ENCODE measurements at regions not wholly inside any gene's neighbourhood (a gene's known extent, or its start where the extent isn't known, plus 50 kb on each side); places are given as distances from the start of the nearest gene placed in this dataset.

- WGBS, 2 donors: 80 to 96% methylated on average over 4 of the region's 4 CpGs
- Histone ChIP-seq H3K36me3 (no peaks in the 10 kb centered on the region), H3K27ac (no peak overlapping the region), H3K9me3 (peaks cover 0 to 12% (median 0%) of the 10 kb centered on the region in 4 donors), H3K27me3 (no peaks in the 10 kb centered on the region), H3K4me1 (peaks cover 0 to 17% (median 0%) of the 10 kb centered on the region in 4 donors), H3K4me3 (no peak overlapping the region)
- no peak for DNase-seq (ENCODE audit: low spot score in 2 of 2)
- no peak for TF ChIP-seq EP300 (IDR thresholded peaks at IDR 0.05)
- TF ChIP-seq, protein P1, sequence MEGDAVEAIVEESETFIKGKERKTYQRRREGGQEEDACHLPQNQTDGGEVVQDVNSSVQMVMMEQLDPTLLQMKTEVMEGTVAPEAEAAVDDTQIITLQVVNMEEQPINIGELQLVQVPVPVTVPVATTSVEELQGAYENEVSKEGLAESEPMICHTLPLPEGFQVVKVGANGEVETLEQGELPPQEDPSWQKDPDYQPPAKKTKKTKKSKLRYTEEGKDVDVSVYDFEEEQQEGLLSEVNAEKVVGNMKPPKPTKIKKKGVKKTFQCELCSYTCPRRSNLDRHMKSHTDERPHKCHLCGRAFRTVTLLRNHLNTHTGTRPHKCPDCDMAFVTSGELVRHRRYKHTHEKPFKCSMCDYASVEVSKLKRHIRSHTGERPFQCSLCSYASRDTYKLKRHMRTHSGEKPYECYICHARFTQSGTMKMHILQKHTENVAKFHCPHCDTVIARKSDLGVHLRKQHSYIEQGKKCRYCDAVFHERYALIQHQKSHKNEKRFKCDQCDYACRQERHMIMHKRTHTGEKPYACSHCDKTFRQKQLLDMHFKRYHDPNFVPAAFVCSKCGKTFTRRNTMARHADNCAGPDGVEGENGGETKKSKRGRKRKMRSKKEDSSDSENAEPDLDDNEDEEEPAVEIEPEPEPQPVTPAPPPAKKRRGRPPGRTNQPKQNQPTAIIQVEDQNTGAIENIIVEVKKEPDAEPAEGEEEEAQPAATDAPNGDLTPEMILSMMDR (IDR thresholded peaks at IDR 0.05): no peak
- TF ChIP-seq POLR2A (IDR thresholded peaks at IDR 0.05): no peak
Observed at GRCh38 chr2:71887196-71887595, 260.5 kb downstream of the CYP26B1 start.

DNA sequence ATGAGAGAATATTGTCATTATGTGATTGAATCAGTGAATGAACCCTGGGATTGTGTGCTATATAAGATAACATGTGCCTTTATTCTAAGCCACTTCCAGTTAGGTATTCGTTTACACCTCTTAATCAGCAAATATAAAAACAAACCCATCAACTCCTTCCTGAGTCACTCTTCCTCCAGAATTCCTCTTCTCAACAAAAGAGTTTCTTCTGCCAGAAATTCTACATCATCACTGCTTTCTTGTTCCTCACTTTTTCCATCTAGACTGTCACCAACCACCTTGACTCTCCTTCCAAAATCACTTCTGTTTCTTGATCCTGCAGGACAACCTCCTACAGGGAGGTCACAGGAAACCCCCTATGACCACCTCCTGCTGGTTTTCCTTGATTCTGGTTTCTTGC lies 261.4 kb downstream of the CYP26B1 start:
- TF ChIP-seq, protein P1 (IDR thresholded peaks at IDR 0.05): no peak
- TF ChIP-seq EP300 (IDR thresholded peaks at IDR 0.05) (no peak), POLR2A (IDR thresholded peaks at IDR 0.05) (no peak)
- H3K9me3 ChIP-seq: peaks cover 0 to 12% (median 0%) of the 10 kb centered on the region in 4 donors
- DNase-seq (ENCODE audit: low spot score in 2 of 2): no peak
- H3K36me3 ChIP-seq: no peaks in the 10 kb centered on the region
- no peaks in the 10 kb centered on the region for H3K27me3 ChIP-seq
- no peak overlapping the region for H3K27ac ChIP-seq
- WGBS, 2 donors: 83 to 100% methylated on average over 1 of the region's 1 CpG
- peaks cover 0 to 26% (median 0%) of the 10 kb centered on the region in 4 donors for H3K4me1 ChIP-seq
- no peak overlapping the region for H3K4me3 ChIP-seq

DNA sequence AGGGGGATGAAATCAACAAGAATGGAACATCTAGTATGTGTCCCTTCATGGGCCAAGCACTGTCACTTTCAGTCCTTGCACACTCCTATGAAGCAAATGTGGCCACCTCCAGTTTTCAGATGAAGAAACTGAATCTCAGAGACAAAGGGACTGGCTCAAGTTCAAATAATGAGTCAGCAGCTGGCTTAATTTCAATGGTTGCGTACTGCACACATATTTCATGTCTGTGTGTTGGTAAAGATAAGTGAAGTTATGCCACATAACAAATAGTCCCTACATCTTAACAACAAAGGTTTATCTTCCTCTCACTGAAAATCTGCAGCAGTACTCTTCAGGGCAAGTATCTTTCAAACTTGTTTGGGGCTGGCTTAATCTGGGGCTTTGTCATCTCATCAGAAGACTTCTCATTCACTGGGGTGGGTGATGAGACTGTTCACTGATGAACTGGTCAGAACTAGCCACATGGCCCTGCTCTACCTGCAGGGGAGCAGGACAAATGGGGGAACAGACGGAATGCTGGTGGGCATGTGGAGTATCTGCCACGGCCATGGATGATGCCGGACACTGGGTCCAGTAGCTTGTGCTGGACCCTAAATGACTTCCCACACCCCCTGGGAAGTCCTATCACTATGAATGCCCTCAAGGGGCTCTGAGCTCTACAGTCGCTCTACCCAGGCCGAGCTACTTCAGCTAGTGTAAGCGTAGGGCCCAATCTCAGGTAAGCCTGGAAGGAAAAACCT lies 263.2 kb downstream of the CYP26B1 start:
- H3K4me3 ChIP-seq: no peak overlapping the region
- H3K36me3 ChIP-seq: no peaks in the 10 kb centered on the region
- no peak overlapping the region for H3K27ac ChIP-seq
- peaks cover 0 to 42% (median 0%) of the 10 kb centered on the region in 4 donors for H3K4me1 ChIP-seq
- 86 to 89% methylated on average over 7 of the region's 7 CpGs for WGBS, 2 donors
- no peaks in the 10 kb centered on the region for H3K27me3 ChIP-seq
- peak in 1 of 2 donors; percentile 55 for DNase-seq (ENCODE audit: low spot score in 2 of 2)
- TF ChIP-seq, protein P1 (IDR thresholded peaks at IDR 0.05): no peak
- TF ChIP-seq POLR2A (IDR thresholded peaks at IDR 0.05) (no peak), EP300 (IDR thresholded peaks at IDR 0.05) (no peak)
- peaks cover 0 to 12% (median 0%) of the 10 kb centered on the region in 4 donors for H3K9me3 ChIP-seq

DNA sequence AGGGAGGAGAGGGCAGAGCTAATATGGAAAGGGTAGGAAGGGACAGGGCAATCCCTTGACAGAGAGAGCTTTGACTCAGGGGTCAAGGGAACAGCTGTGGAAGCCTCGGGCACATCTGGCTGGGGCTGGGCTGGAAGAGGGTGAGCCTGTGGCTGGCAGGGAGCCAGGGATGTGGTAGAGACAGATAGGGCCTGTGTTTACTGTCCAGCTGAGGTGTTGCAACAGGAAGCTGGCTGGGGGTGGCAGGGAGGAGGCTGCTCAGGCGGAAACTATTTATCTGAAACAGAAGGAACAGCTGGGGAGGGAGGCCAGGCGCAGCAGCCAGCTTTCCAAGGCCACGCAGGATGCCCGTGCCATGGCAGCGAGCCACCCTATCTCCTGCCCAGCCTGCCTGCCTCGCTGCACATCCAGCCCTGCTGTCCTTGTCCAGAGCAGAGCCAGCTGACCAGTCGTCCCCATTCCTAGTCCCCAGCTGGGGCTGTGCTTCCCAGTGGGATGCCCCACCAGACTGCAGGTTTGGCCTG lies 264.7 kb downstream of the CYP26B1 start:
- Histone ChIP-seq H3K36me3 (no peaks in the 10 kb centered on the region), H3K4me1 (peaks cover 0 to 44% (median 0%) of the 10 kb centered on the region in 4 donors), H3K9me3 (peaks cover 0 to 12% (median 0%) of the 10 kb centered on the region in 4 donors), H3K4me3 (no peak overlapping the region), H3K27ac (no peak overlapping the region), H3K27me3 (no peaks in the 10 kb centered on the region)
- DNase-seq (ENCODE audit: low spot score in 2 of 2): peak; percentile 79 to 88
- peak in 1 of 2 donors; percentile 71 for TF ChIP-seq EP300 (IDR thresholded peaks at IDR 0.05)
- TF ChIP-seq, protein P1 (IDR thresholded peaks at IDR 0.05): no peak
- 25 to 27% methylated on average over 7 to 8 of the region's 8 CpGs for WGBS, 2 donors

GRCh38 chr2:71882236-71882946 lies 265.3 kb downstream of the CYP26B1 start:
- no peak overlapping the region for H3K4me3 ChIP-seq
- TF ChIP-seq, protein P1 (IDR thresholded peaks at IDR 0.05): no peak
- no peak for TF ChIP-seq EP300 (IDR thresholded peaks at IDR 0.05)
- no peak for TF ChIP-seq POLR2A (IDR thresholded peaks at IDR 0.05)
- WGBS, 2 donors: 72 to 74% methylated on average over 8 of the region's 8 CpGs
- no peak for DNase-seq (ENCODE audit: low spot score in 2 of 2)
- peaks cover 0 to 44% (median 0%) of the 10 kb centered on the region in 4 donors for H3K4me1 ChIP-seq
- H3K27ac ChIP-seq: no peak overlapping the region
- H3K9me3 ChIP-seq: peaks cover 0 to 12% (median 0%) of the 10 kb centered on the region in 4 donors
- H3K27me3 ChIP-seq: no peaks in the 10 kb centered on the region
- H3K36me3 ChIP-seq: no peaks in the 10 kb centered on the region

Data from tibial nerve (tissue), 4 donors.